ENCODE measurements at regions not wholly inside any gene's neighbourhood (a gene's known extent, or its start where the extent isn't known, plus 50 kb on each side); places are given as distances from the start of the nearest gene placed in this dataset.

GRCh38 chr10:3631291-3631690, 153.7 kb downstream of the KLF6 start:
- DNase-seq (ENCODE audit: low read depth, low spot score), result no peak

GRCh38 chr10:3625959-3626751, 158.9 kb downstream of the KLF6 start:
- no peak for DNase-seq (ENCODE audit: low read depth, low spot score)

- DNase-seq (ENCODE audit: low read depth, low spot score), result no peak
Measured at GRCh38 chr10:3624367-3624766, 160.6 kb downstream of the KLF6 start.

GRCh38 chr10:3623746-3624145, 161.3 kb downstream of the KLF6 start:
- DNase-seq (ENCODE audit: low read depth, low spot score), result no peak

GRCh38 chr10:3622845-3623621, 162.0 kb downstream of the KLF6 start:
- DNase-seq (ENCODE audit: low read depth, low spot score), result no peak

GRCh38 chr10:3622427-3622826, 162.6 kb downstream of the KLF6 start:
- DNase-seq (ENCODE audit: low read depth, low spot score), result no peak

- DNase-seq (ENCODE audit: low read depth, low spot score), result no peak
Measured at GRCh38 chr10:3620818-3621217, 164.2 kb downstream of the KLF6 start.

- no peak for DNase-seq (ENCODE audit: low read depth, low spot score)
Measured at GRCh38 chr10:3619241-3619640, 165.8 kb downstream of the KLF6 start.

- no peak for DNase-seq (ENCODE audit: low read depth, low spot score)
Measured at GRCh38 chr10:3616880-3617279, 168.1 kb downstream of the KLF6 start.

GRCh38 chr10:3613318-3613717, 171.7 kb downstream of the KLF6 start:
- DNase-seq (ENCODE audit: low read depth, low spot score), result no peak

- DNase-seq (ENCODE audit: low read depth, low spot score), result no peak
Measured at GRCh38 chr10:3612183-3613001, 172.6 kb downstream of the KLF6 start.

- DNase-seq (ENCODE audit: low read depth, low spot score), result no peak
Measured at GRCh38 chr10:3606309-3606708, 178.7 kb downstream of the KLF6 start.

- no peak for DNase-seq (ENCODE audit: low read depth, low spot score)
Measured at GRCh38 chr10:3605882-3606281, 179.1 kb downstream of the KLF6 start.

- DNase-seq (ENCODE audit: low read depth, low spot score), result no peak
Measured at GRCh38 chr10:3595736-3596135, 189.3 kb downstream of the KLF6 start.

GRCh38 chr10:3593611-3594010, 191.4 kb downstream of the KLF6 start:
- DNase-seq (ENCODE audit: low read depth, low spot score), result no peak

- DNase-seq (ENCODE audit: low read depth, low spot score), result no peak
Measured at GRCh38 chr10:3592424-3592823, 192.6 kb downstream of the KLF6 start.

GRCh38 chr10:3588816-3589215, 196.2 kb downstream of the KLF6 start:
- no peak for DNase-seq (ENCODE audit: low read depth, low spot score)

- DNase-seq (ENCODE audit: low read depth, low spot score), result no peak
Measured at GRCh38 chr10:3588346-3588745, 196.7 kb downstream of the KLF6 start.

GRCh38 chr10:3584926-3585784, 199.9 kb downstream of the KLF6 start:
- DNase-seq (ENCODE audit: low read depth, low spot score), result no peak

- DNase-seq (ENCODE audit: low read depth, low spot score), result no peak
Measured at GRCh38 chr10:3580565-3580964, 204.4 kb downstream of the KLF6 start.

- no peak for DNase-seq (ENCODE audit: low read depth, low spot score)
Measured at GRCh38 chr10:3579845-3580244, 205.2 kb downstream of the KLF6 start.

Measured in activated naive CD8-positive, alpha-beta T cell treated with anti-CD3 and anti-CD28 coated beads, Interleukin-2, amount 50 U/mL, for 16 hours (primary cell).